ENCODE measurements at regions not wholly inside any gene's neighbourhood (a gene's known extent, or its start where the extent isn't known, plus 50 kb on each side); places are given as distances from the start of the nearest gene placed in this dataset.

DNA sequence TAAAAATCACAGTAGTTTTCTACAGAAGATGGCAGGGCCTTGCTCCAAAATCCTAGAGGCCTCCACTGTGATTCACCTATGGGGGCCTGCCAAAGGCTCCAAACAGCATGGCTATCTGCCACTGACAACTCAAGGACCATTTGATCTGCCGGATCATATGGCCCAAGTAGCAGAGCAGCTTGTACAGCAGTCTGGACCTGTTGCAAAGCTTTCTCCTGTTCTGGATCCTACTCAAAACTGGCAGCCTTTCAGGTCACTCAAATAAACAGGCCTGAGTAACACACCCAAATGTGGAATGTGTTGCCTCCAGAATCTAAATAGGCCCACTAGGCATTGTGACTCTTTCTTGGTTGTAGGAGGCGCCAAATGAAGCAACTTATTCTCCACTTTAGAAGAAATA, 1049.3 kb downstream of the PCDH9 start:
- TF ChIP-seq, protein P1, sequence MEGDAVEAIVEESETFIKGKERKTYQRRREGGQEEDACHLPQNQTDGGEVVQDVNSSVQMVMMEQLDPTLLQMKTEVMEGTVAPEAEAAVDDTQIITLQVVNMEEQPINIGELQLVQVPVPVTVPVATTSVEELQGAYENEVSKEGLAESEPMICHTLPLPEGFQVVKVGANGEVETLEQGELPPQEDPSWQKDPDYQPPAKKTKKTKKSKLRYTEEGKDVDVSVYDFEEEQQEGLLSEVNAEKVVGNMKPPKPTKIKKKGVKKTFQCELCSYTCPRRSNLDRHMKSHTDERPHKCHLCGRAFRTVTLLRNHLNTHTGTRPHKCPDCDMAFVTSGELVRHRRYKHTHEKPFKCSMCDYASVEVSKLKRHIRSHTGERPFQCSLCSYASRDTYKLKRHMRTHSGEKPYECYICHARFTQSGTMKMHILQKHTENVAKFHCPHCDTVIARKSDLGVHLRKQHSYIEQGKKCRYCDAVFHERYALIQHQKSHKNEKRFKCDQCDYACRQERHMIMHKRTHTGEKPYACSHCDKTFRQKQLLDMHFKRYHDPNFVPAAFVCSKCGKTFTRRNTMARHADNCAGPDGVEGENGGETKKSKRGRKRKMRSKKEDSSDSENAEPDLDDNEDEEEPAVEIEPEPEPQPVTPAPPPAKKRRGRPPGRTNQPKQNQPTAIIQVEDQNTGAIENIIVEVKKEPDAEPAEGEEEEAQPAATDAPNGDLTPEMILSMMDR (IDR thresholded peaks at IDR 0.05), result no peak
- no peak for TF ChIP-seq ZFX (IDR thresholded peaks at IDR 0.05; ENCODE audit: borderline replicate concordance)

Data from 22Rv1 (cell line).